PC-9 (cell line): ENCODE measurements at regions not wholly inside any gene's neighbourhood (a gene's known extent, or its start where the extent isn't known, plus 50 kb on each side); places are given as distances from the start of the nearest gene placed in this dataset.

Source experiments
- BruUV-seq: library from RNA; stranded (reverse); fragments of 400-500 nt; replicated peaks from 2 replicates; lab custom pipeline; 2021; lab: Mats Ljungman, UMichigan
- CTCF ChIA-PET: fragments of 300-600 bp; sonication (Branson Sonifier 250); formaldehyde crosslinking; loops from one replicate; lab custom pipeline; 2022; ENCODE audit warnings: antibody characterized with exemption; lab: Charles Lee
- POLR2A ChIA-PET: fragments of 300-600 bp; sonication (Branson Sonifier 250); formaldehyde crosslinking; loops from one replicate; lab custom pipeline; 2022; ENCODE audit warnings: antibody characterized with exemption; ENCODE audit not compliant: unreplicated experiment; lab: Charles Lee
- DNase-seq, 2 experiments: peaks; one replicate each; pipeline versions ENCODE4 v3.0.0 to v3.0.0-alpha.2; 2015 to 2022; ENCODE audit warnings: mixed read lengths in 1 of 2
- H2AFZ ChIP-seq: fragments of 200-600 bp; sonication (generic); 2 replicates; pipeline ENCODE4 v1.8.1; 2017; ENCODE audit warnings: antibody characterized with exemption
- H3F3A ChIP-seq: fragments of 200-600 bp; sonication (generic); 2 replicates; pipeline ENCODE4 v1.8.1; 2017; ENCODE audit warnings: antibody characterized with exemption, mild to moderate bottlenecking, low read depth; ENCODE audit not compliant: insufficient read depth
- H3K27ac ChIP-seq: fragments of 200-600 bp; sonication (generic); 2 replicates; pipeline ENCODE4 v1.6.1; 2016; ENCODE audit warnings: mixed run types
- H3K27me3 ChIP-seq: fragments of 200-600 bp; sonication (generic); 2 replicates; pipeline ENCODE4 v1.6.1; 2016; ENCODE audit warnings: low read depth, mixed run types; ENCODE audit not compliant: insufficient read depth
- H3K36me3 ChIP-seq: fragments of 200-600 bp; sonication (generic); 2 replicates; pipeline ENCODE4 v1.6.1; 2016; ENCODE audit warnings: low read depth, mixed run types
- H3K4me1 ChIP-seq: fragments of 200-600 bp; sonication (generic); replicated peaks from 2 replicates; pipeline ENCODE4 v1.6.1; 2016; ENCODE audit warnings: mixed run types; ENCODE audit not compliant: insufficient read depth
- H3K4me2 ChIP-seq: fragments of 200-600 bp; sonication (generic); 2 replicates; pipeline ENCODE4 v1.6.1; 2017; ENCODE audit warnings: mixed run types
- H3K4me3 ChIP-seq: fragments of 200-600 bp; sonication (generic); 2 replicates; pipeline ENCODE4 v1.6.1; 2016; ENCODE audit warnings: mixed run types
- H3K79me2 ChIP-seq: fragments of 200-600 bp; sonication (generic); 2 replicates; pipeline ENCODE4 v1.6.1; 2017; ENCODE audit warnings: low read depth, mixed run types
- H3K9me2 ChIP-seq: fragments of 200-600 bp; sonication (generic); 2 replicates; pipeline ENCODE4 v1.8.1; 2017; ENCODE audit warnings: mild to moderate bottlenecking; ENCODE audit not compliant: insufficient read depth
- H3K9me3 ChIP-seq: fragments of 200-600 bp; sonication (generic); 2 replicates; pipeline ENCODE4 v1.8.1; 2016; ENCODE audit warnings: low read depth; ENCODE audit not compliant: insufficient read depth
- H4K20me1 ChIP-seq: fragments of 200-600 bp; sonication (generic); 2 replicates; pipeline ENCODE4 v1.8.1; 2017; ENCODE audit not compliant: insufficient read depth
- CTCF ChIP-seq: fragments of 200-600 bp; sonication (generic); conservative IDR thresholded peaks from 2 replicates; pipeline ENCODE4 v1.6.1; 2017; ENCODE audit warnings: mixed run types, antibody characterized with exemption, mild to moderate bottlenecking, moderate library complexity
- EZH2 ChIP-seq: fragments of 200-600 bp; sonication (generic); IDR thresholded peaks from 2 replicates; pipeline ENCODE4 v1.8.0; 2017; ENCODE audit warnings: antibody characterized with exemption, low read depth
- intact Hi-C: fragments of 100-400 bp; cut with micrococcal nuclease; formaldehyde crosslinking; loops from one replicate; pipeline ENCODE4 v1.10.0; 2022; ENCODE audit not compliant: unreplicated experiment

GRCh38 chr11:86160541-86161149, 83.9 kb upstream of the EED start:
- H3K4me2 ChIP-seq: peak overlapping the region; percentile 11
- H3K27ac ChIP-seq: peak overlapping the region; percentile 36
- intact Hi-C loops: loop anchor here (1.0 kb wide), 2 partner anchors 14 to 91 kb away; partner anchors contain the start of gene PICALM
- no peak overlapping the region for H3K4me3 ChIP-seq
- no peaks in the 10 kb centered on the region for H3K9me2 ChIP-seq
- no peaks in the 10 kb centered on the region for H3K27me3 ChIP-seq
- no peak for TF ChIP-seq EZH2
- no peak for TF ChIP-seq CTCF
- POLR2A ChIA-PET: interaction anchor here (0.5 to 0.8 kb wide), 5 partner anchors 8 to 306 kb away, joined by 3 to 8 read pairs (median 3); partner anchors contain the start of gene PICALM
- no peaks in the 10 kb centered on the region for H4K20me1 ChIP-seq
- no peaks in the 10 kb centered on the region for H3K36me3 ChIP-seq
- TSS peak; percentile 42 for BruUV-seq
- H2AFZ ChIP-seq: no peak overlapping the region
- peak; percentile 61 to 98 for DNase-seq
- no peaks in the 10 kb centered on the region for H3K9me3 ChIP-seq
- H3F3A ChIP-seq: peaks cover 39% of the 10 kb centered on the region
- CTCF ChIA-PET: no interaction called here
- H3K4me1 ChIP-seq: peaks cover 50% of the 10 kb centered on the region
- no peaks in the 10 kb centered on the region for H3K79me2 ChIP-seq

- no peak for DNase-seq
- Histone ChIP-seq H3K36me3 (no peaks in the 10 kb centered on the region), H3K79me2 (no peaks in the 10 kb centered on the region), H3K27me3 (no peaks in the 10 kb centered on the region), H4K20me1 (no peaks in the 10 kb centered on the region), H3K9me3 (no peaks in the 10 kb centered on the region), H3K4me3 (no peak overlapping the region), H2AFZ (no peak overlapping the region), H3K4me2 (no peak overlapping the region), H3K27ac (no peak overlapping the region; the same call in 1 of the 2 replicates), H3K9me2 (no peaks in the 10 kb centered on the region), H3K4me1 (peaks cover 50% of the 10 kb centered on the region), H3F3A (peaks cover 39% of the 10 kb centered on the region)
- BruUV-seq: no TSS peak
- TF ChIP-seq EZH2 (no peak), CTCF (no peak)
- ChIA-PET POLR2A (no interaction called here), CTCF (no interaction called here)
- intact Hi-C loops: no loop called here
These were observed 85.0 kb upstream of the EED start for GRCh38 chr11:86159581-86159891.

GRCh38 chr11:86158704-86159580, 85.6 kb upstream of the EED start:
- Histone ChIP-seq H3K4me3 (no peak overlapping the region), H4K20me1 (no peaks in the 10 kb centered on the region), H3K4me2 (no peak overlapping the region), H3K4me1 (peaks cover 47% of the 10 kb centered on the region), H3F3A (peaks cover 39% of the 10 kb centered on the region), H3K9me3 (no peaks in the 10 kb centered on the region), H3K9me2 (no peaks in the 10 kb centered on the region), H3K79me2 (no peaks in the 10 kb centered on the region), H3K27me3 (no peaks in the 10 kb centered on the region), H2AFZ (no peak overlapping the region), H3K27ac (no peak overlapping the region), H3K36me3 (no peaks in the 10 kb centered on the region)
- intact Hi-C loops: no loop called here
- no TSS peak for BruUV-seq
- CTCF ChIA-PET: interaction anchor here (0.7 kb wide), 1 partner anchor 117 kb away, joined by 5 read pairs; no protein-coding TSS in a partner anchor
- POLR2A ChIA-PET: interaction anchor here (0.7 kb wide), 1 partner anchor 34 kb away, joined by 19 read pairs; no protein-coding TSS in a partner anchor
- DNase-seq: peak in 1 of 2 experiments; percentile 49
- no peak for TF ChIP-seq EZH2
- no peak for TF ChIP-seq CTCF
